Suprapubic skin (tissue), 4 donors: ENCODE measurements at regions not wholly inside any gene's neighbourhood (a gene's known extent, or its start where the extent isn't known, plus 50 kb on each side); places are given as distances from the start of the nearest gene placed in this dataset.

ENCODE experiments used
- EP300 ChIP-seq: sonication (generic); formaldehyde crosslinking; IDR thresholded peaks from one replicate; pipeline ENCODE4 v1.6.1; 2017; ENCODE audit warnings: antibody characterized with exemption
- POLR2AphosphoS5 ChIP-seq, 3 donors: sonication (generic); formaldehyde crosslinking; IDR thresholded peaks; one replicate each; pipeline ENCODE4 v1.6.1; 2017; ENCODE audit warnings: antibody characterized with exemption in 3 of 3
- TF ChIP-seq, protein P1 (sequence below), 2 donors: fragments of 200-600 bp in 1 of 2; fragments of 450-650 bp in 1 of 2; sonication (generic) in 1 of 2; IDR thresholded peaks; one replicate each; pipeline ENCODE4 v1.5.1; 2016 to 2019; ENCODE audit warnings: antibody characterized with exemption in 2 of 2, mild to moderate bottlenecking in 1 of 2, moderate library complexity in 1 of 2

GRCh38 chr12:95393191-95393790 is 80.7 kb upstream of the METAP2 start:
- TF ChIP-seq, protein P1, sequence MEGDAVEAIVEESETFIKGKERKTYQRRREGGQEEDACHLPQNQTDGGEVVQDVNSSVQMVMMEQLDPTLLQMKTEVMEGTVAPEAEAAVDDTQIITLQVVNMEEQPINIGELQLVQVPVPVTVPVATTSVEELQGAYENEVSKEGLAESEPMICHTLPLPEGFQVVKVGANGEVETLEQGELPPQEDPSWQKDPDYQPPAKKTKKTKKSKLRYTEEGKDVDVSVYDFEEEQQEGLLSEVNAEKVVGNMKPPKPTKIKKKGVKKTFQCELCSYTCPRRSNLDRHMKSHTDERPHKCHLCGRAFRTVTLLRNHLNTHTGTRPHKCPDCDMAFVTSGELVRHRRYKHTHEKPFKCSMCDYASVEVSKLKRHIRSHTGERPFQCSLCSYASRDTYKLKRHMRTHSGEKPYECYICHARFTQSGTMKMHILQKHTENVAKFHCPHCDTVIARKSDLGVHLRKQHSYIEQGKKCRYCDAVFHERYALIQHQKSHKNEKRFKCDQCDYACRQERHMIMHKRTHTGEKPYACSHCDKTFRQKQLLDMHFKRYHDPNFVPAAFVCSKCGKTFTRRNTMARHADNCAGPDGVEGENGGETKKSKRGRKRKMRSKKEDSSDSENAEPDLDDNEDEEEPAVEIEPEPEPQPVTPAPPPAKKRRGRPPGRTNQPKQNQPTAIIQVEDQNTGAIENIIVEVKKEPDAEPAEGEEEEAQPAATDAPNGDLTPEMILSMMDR (IDR thresholded peaks at IDR 0.05), result no peak
- no peak for TF ChIP-seq EP300
- TF ChIP-seq POLR2AphosphoS5 (IDR thresholded peaks at IDR 0.05), result no peak
